ENCODE measurements at regions not wholly inside any gene's neighbourhood (a gene's known extent, or its start where the extent isn't known, plus 50 kb on each side); places are given as distances from the start of the nearest gene placed in this dataset.

GRCh38 chr16:72298961-72299360 is 127.0 kb upstream of the PMFBP1 start:
- TF ChIP-seq TSC22D4 (tag; IDR thresholded peaks at IDR 0.05) (no peak), DPF2 (IDR thresholded peaks at IDR 0.05) (no peak), CBX5 (IDR thresholded peaks at IDR 0.05; ENCODE audit: borderline replicate concordance, low read depth) (no peak)

All from K562 (cell line).